NCI-H82 treated with DMSO at 0.1 percent for 48 hours (cell line): ENCODE measurements at regions not wholly inside any gene's neighbourhood (a gene's known extent, or its start where the extent isn't known, plus 50 kb on each side); places are given as distances from the start of the nearest gene placed in this dataset.

Experiments
- DNase-seq: peaks from one replicate; lab custom pipeline; 2025; ENCODE audit not compliant: unreplicated experiment; lab: John Stamatoyannopoulos, UW

DNA sequence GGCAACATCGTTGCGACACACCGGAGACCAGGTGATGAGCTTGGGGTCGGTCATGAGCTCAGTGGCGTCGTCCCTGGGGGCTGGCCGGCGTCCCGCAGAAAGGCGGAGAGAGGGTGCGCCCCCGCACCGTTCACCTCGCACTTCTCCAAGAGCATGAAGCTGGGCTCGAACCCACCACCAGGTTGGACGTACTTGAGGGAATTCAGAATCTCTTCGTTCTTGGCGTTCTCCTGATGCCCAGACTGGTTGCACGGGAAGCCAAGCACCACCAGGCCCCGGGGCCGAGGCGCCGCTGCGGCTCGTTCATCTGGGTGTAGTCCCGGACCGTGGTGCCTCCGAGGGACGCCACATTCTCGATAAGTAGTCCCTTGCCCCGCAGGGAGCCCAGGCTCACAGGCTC is 176.6 kb upstream of the ADAMTS5 start:
- DNase-seq: no peak

DNA sequence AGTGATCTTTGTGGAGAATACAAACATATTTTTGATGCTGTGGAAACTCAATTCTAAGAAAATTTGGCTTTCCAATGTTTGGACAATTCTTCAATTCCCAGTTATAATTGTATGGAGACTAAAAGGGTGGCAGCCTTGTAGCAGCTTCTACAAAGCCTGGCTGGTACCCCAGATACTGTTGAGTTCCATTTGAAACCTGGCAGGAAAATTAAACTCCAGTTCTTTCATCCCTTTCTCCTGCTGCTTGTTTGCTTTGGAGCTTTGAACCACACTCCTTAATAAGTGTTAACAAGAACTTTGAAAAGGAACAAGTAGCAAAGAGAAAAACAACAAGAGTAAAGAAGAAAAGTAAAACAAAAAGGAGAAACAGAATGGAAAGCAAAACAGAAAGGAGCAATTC is 172.6 kb upstream of the ADAMTS5 start:
- DNase-seq: no peak

DNA sequence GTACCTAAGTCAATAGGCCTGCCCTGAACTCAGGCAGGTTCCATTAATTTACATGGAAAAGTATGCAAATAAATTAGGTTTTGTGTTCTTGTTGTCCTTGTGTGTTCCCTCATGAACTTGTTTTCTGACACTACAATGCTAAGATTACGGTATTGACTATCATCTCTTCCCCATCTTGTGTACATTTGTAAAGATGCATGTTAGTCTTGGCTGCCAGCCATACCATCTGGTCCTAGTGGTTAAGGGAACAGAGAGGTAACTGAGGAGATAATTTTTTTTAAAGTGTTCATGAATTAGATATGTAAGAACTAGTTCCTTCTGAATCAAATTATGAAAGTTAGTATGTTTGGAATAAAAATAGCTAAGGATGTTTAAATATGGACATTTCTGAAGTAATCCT is 167.6 kb upstream of the ADAMTS5 start:
- no peak for DNase-seq

DNA sequence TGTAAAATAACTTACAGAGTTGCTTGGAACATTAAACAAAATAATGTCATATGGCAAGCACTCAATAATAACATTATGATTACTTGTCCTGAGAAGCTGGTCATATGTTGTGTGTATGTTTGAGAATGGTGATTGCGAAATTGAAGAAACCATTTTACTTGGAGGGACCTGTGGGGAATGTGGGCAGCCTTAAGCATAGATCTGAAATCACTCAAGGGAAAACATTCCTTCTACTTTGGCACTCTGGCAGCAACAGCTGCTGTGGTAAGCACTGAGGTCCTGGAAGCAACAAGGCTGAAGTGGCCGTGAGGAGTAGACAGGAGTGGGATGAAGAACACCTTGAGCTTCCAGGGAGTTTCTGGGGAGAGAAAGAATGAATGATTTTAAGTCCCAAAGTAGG is 165.4 kb upstream of the ADAMTS5 start:
- DNase-seq: no peak

DNA sequence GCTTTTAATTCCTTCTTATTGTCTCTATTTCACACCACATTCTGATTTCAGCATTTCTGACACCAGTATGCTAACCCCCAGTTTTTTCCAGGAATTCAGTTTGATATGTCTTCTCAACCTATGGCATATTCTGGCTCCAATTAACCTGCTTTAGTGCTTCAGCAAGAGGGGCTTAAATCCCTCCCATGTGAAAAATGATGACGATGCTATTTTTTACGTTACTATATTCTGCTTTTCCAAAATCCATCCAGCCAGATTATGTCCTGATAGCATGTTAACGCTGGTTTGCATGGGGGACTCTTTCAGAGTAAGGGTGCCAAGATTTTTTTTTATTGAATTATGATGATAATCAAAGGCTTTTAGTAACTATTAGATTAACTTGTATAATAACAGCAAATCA is 163.3 kb upstream of the ADAMTS5 start:
- DNase-seq: no peak

DNA sequence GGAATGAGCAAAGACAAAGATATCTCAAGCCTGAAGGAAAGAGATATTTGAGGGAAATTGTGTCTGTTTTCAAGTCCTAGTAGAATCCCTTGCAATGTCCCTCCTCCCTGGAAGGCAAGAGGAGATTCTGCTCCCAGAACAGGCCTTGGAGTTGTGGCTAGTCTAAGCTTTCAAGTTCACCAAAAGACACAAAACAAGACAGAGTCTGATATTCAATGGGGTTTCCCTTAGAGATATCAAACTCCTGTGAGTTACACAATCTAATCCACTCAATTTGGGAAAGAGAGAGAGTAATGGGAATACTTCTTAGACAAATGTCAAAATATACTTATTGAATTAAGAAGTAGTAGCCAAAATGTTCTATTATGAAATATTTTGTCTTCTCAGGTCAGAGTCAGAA is 162.8 kb upstream of the ADAMTS5 start:
- no peak for DNase-seq

DNA sequence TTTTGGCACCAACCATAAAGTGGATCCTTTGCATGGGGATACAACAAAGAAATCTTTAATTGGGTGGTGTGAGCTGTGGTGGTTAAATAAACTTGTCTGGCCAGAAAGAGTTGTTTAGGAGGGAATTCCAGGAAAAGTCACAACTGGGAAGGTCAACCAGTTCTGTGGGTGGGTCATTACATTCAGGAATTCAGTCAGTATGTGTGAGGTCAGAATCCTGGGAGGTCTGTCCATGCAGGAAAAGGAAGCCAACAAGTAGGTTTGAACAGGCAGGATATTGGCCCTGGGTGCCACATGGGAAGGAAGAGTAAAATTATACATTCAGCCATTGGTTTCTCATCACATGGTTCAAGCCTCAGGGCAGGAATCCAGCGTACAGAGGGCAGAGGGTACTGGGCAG is 162.3 kb upstream of the ADAMTS5 start:
- DNase-seq: no peak

DNA sequence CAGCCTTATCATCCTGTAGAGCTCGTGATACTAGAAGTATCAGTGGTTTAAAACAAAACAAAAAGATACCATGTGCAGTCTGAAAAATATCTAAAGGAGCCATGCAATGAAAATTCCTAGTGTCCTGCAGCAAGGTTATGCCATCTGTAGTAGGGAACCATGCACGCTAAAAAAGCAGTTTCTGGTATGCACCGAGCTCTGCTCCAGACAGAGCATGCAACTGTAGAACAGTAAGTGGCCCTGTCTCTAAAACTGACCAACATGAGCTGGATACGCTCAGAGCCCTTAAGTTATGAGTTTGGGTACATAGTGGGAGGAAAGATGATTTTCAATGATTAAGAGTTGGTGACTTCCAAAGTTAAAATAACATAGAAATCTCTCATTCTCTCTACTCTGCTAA is 159.3 kb upstream of the ADAMTS5 start:
- DNase-seq: no peak

DNA sequence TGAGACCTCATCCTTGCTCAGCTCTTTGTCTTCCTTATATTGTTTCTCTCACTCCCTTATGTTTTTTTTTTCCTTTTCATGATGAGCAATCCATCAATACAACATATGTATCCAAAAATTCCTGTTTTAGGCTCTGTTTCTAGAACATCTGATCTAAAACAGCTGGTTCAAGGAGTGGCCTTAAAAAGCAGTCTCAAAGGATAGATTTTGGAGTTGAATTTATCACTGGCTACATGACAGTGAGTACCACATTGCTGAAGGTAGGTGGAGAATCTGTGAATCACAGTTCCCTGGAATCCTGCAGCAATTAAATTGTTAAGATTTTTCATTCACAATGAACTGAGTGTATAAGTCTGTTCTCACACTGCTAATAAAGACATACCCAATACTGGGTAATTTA is 155.8 kb upstream of the ADAMTS5 start:
- no peak for DNase-seq

DNA sequence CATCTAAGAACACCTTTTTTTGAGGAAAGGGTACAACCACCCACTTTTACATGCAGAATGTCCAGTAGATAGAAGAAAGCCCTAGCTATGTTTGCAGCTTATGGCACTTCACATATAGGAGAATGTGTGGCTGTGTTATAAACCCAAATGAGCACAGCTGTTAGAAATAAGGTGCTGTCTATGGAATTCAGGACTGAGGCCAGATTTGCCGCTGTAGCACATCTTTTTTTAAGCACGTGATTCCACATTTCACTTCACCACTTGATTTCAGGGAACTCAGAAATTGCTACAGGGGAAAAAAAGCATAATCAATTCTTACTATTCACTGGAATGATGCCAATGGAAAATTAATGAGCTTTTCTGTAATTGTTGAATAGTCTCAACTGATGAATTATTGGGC is 147.2 kb upstream of the ADAMTS5 start:
- no peak for DNase-seq

DNA sequence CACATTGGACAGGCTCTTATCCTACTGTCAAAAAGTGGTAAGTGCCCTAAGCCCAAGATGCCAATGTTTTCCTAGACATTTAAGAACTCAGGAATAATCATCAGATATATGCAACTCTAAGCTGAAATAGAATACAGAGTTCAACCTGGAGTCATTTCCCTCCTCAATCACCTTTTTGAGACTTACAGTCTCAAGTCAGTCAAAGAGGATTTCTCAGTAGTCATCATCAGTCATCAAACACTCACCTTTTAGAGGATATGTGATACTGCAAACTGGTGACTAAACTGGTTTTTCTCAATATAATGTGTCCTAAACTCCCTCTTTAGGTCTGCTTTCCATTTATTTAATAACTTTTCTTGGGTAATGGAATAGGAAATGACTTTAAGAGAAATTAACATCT is 145.3 kb upstream of the ADAMTS5 start:
- DNase-seq: no peak

DNA sequence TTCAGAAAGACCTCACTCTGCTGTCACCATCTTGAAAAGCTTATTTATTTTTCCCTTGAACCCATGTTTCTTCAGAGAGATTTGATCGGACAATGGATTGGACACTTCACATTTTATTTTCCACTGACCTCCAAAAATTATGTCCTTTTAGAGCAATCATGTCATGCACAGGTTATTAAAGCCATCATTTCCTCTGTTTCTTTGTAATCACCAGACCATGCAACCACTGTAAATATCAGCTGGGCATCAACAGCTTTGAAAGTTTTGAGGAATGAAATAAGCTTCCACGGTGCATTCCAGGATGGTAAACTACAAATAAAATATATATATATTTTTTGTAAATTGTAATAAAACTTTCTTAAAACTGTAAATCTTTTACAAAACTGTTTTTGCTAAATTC is 144.1 kb upstream of the ADAMTS5 start:
- no peak for DNase-seq

DNA sequence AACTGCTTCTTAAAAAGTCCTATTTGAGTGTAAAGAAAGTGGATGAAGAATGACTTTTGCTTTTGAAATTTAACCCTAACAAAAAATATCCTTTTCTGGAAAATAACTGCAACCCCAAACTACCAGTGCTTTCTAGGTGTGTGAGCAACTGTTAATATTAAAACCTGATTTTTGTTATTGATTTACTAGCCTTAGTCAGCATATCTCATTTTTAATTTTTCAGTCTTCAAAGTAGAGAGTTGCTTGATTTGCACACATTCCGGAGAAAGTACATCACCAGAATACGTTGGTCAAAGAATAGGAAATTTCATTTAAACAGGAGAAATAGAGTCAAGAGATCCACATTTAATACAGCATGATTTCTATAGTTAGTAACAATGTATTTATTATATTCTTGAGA is 141.8 kb upstream of the ADAMTS5 start:
- DNase-seq: no peak

DNA sequence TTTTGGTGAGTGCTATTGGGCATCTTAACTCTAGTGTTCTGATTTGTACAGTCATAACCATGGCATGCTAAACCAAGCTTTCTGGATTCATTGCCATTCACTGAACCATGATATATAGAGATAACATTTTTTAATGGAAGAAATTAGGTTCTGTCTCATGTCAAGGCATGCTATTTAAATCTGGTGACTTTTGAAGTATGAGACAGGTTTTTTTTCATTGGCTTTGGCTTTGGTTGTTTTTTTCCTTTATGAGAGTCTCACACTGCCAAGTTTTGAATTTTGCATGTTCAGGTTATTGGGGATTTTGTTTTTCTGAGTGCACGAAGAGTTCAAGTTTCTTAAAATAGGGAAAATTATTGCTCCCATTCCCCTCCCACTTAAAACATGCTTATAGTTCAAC is 141.3 kb upstream of the ADAMTS5 start:
- DNase-seq: no peak

DNA sequence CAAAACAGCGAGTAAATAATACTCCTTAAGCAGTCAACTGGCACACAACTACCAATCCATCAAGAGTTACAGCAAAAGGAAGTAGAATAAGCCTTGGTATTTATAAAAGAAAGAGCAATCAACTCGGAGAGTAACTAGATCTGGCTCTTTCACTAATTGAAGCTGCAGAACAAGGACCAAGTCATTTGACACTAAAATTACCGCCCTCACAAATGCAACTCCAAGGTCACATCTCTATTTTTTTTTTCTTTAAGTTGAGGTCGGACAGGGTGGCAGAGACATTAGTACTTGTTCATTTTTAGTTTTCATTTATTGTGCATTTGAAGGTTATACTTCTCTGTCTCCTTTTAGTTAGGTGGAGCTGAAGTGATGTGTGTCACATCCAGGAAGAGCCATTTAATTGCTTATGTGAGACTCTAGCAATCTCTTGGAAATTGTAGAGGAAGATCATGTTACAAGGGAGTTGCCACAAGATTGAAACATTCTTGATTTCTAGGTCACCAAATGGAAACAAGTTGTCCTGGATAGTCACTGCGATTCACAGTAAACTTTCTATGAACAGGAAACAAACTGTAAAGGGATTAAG is 138.1 kb upstream of the ADAMTS5 start:
- DNase-seq: no peak

DNA sequence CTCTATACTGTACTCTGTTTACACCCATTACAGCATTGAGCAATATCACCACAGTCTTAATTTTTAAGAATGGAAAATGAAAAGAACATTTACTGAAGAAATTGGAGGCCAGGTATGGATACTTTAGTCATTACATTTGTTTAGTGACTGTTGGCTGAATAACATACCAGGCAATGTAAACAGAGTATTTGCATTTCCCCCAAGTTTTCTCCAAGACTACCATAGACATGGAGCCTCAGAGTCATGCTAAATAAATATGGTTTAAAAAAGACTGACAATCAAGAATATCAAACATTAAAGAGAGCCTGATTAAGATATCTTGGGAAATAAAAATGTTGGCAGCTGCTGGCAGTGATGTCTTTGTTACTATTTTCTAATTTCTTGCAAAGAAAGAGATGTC is 136.9 kb upstream of the ADAMTS5 start:
- DNase-seq: no peak

DNA sequence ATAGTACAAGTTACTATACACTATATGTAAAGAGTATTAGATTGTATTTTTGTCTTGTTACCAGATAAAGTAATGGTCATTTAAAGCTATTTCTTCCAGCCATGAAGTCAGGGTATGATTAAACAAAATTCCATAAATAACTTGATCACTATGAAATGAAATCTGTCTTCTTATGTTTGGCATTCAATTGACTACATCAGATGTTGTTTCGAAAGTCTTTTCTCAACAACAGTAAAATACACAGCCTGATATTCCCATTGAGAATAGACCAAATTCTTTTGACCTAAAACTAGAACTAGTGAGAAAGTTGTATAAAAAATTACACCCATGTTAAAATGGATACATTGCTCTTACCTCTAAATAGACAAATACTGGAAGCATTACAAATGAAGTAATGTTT is 134.6 kb upstream of the ADAMTS5 start:
- no peak for DNase-seq

DNA sequence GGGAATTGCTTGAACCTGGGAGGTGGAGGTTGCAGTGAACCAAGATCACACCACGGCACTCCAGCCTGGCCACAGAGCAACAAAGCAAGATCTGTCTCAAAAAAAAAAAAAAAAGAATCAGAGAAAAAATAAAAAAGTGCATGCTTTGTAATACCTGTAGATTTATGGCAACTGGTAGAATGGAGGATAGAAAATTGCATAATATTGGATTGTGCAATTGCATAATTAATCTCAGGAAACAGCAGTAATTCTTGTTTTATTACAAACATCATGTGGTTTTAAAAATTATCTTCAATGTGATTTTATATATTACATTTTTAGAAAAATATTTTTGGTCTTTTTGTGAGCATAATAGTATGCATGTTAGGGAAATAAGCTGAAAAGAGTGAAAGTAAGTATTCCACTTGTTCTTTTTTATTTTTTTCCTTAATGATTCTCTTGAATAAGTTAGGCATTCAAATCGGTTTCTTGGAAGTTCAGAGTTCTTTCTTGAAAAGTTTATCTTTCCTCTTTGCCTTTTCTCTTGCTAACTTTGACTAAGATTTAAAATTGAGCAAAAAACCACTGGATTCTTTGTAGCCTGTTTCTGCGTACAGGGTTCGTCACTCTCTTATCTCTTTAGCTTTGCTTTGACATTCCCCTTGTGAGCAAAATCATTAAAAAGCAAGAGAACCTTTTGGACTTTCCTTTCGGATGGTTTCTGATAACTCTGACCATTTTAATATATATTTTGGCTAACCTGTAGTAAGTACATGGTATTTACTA is 127.5 kb upstream of the ADAMTS5 start:
- DNase-seq: no peak

DNA sequence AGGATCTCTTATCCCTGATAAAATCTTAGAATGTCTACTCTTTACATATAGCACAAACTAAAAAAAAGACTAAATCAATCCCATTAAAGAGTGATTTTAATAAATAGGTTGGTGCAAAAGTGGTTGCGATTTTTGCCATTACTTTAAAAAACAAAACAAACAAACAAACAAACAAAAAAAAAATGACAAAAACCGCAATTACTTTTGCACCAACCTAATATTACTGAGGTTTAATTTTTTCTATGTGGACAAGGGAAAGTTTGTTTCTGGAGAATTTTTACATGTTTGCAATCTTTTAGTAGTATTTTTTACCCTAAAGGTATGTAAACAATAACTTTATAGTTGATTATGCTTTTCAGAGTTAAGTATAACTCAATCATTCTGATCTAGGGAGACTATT is 119.7 kb upstream of the ADAMTS5 start:
- no peak for DNase-seq

DNA sequence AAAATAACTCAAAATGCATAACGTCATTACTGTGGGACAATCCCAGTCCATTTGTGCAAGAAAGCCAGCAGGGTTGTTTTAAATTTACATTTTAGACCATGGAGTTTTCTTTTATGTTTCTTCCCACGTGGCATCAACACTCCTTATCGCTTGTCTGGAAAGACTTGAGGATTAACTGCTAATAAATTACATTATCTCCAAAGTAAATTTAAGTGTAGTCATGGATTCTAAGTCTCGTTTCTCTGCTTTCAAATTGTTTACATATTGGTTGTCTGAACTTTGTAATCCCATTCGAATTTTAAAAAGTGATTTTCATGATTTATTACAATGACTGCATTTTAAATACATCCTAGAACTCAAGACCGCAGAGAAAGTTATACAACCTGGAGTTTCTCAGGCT is 119.3 kb upstream of the ADAMTS5 start:
- no peak for DNase-seq

DNA sequence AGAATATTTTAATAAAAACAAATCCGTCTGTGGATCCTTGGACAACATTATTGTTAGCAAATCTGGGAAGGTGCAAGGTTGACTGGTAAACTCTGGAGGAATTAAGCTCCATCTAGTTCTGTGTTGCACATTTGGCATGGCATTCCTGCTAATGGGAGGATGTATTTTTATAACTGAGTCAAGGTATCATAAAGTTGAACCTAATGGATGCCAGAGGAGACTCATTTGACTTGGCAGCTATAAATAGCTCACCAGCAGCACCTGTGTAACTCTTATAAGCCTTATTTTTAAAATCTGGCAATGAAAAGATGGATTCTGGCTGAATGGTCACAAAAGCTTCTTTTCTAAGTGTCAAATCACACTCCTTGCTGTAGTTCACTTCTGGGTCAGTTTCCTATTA is 118.5 kb upstream of the ADAMTS5 start:
- no peak for DNase-seq

DNA sequence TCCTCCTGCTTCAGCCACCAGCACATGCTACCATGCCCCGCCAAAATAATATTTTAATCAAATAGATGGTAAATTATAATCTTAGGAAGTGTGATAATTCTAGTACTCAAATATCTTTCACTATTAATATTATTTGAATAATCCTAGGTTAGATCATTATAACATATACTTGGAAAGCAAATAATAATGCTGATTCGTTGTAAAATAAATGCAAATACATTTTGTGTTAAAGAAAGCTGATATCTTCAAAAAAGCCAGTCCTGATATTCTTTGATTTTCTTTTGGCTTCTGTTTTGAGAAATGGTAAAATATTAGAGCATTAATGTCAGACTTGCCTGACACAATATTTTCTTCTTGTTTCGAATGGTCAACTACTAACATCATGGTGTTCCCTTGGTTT is 116.3 kb upstream of the ADAMTS5 start:
- no peak for DNase-seq

DNA sequence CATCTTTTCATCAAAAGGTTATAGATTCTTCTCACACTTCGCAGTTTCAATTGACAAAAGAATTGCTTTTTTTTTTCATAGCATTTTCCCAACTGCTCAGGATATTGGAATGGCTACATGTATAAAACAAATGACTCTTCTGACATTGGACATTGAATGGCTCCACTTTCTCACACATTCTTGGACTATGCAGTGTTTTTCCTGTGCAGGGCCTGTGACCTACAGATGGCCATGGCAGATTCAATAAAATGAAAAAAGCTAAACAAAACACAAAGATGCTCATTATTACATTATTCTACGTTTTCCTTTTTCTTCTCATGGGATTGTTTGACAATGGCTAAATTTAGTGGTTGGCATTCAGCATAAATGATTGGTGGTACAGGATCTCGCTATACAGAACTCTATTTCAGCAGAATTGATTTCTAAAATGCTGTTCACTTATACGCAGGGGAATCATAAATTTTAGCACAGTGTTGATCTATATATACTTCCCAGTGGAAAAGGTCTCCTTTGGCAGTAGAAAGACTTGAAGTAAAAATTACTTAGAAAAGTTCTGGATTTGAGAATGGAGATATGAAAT is 115.6 kb upstream of the ADAMTS5 start:
- no peak for DNase-seq
